Natural killer cell (primary cell): ENCODE measurements at regions not wholly inside any gene's neighbourhood (a gene's known extent, or its start where the extent isn't known, plus 50 kb on each side); places are given as distances from the start of the nearest gene placed in this dataset.

ENCODE experiments used
- ATAC-seq, 3 donors: fragments of 150-1000 bp in 2 of 3; fragments of 200-7000 bp in 1 of 3; cut with Tn5 transposase; 1 replicate in 1 of 3; 2 replicates in 2 of 3; pipeline ENCODE4 v1.10.0; 2021; ENCODE audit warnings: mild to moderate bottlenecking in 2 of 3, moderate library complexity in 2 of 3
- DNase-seq, 2 donors: peaks; one replicate each; pipeline versions ENCODE4 v3.0.0 to v3.0.0-alpha.2; 2013 to 2021; ENCODE audit warnings: mixed read lengths in 1 of 2
- H3K27ac ChIP-seq: one replicate; pipeline ENCODE4 v1.5.1; 2013; ENCODE audit warnings: mild to moderate bottlenecking, low read length
- H3K27me3 ChIP-seq: one replicate; pipeline ENCODE4 v1.6.1; 2013; ENCODE audit warnings: low read length; ENCODE audit not compliant: control insufficient read depth, insufficient read depth
- H3K36me3 ChIP-seq: one replicate; pipeline ENCODE4 v1.6.1; 2013; ENCODE audit warnings: low read length; ENCODE audit not compliant: control insufficient read depth, insufficient read depth
- H3K4me1 ChIP-seq: one replicate; pipeline ENCODE4 v1.6.1; 2013; ENCODE audit warnings: low read length; ENCODE audit not compliant: control insufficient read depth, insufficient read depth
- H3K4me3 ChIP-seq: one replicate; pipeline ENCODE4 v1.5.1; 2013; ENCODE audit warnings: low read length
- H3K9me3 ChIP-seq: one replicate; pipeline ENCODE4 v1.6.1; 2013; ENCODE audit warnings: low read length; ENCODE audit not compliant: control insufficient read depth, insufficient read depth
- H3K27ac Mint-ChIP-seq, 2 donors: one replicate each; pipeline ENCODE4 v1.8.0; 2022; ENCODE audit warnings: mild to moderate bottlenecking in 2 of 2, mixed read lengths in 2 of 2, moderate library complexity in 1 of 2
- H3K27me3 Mint-ChIP-seq, 2 donors: one replicate each; pipeline ENCODE4 v1.8.0; 2022; ENCODE audit warnings: low read depth in 2 of 2, mixed read lengths in 2 of 2
- H3K36me3 Mint-ChIP-seq: one replicate; pipeline ENCODE4 v1.8.0; 2022; ENCODE audit warnings: mixed read lengths
- H3K4me1 Mint-ChIP-seq, 2 donors: one replicate each; pipeline ENCODE4 v1.8.0; 2022; ENCODE audit warnings: mixed read lengths in 2 of 2
- H3K4me3 Mint-ChIP-seq: one replicate; pipeline ENCODE4 v1.8.0; 2022; ENCODE audit warnings: mild to moderate bottlenecking, moderate library complexity, mixed read lengths
- H3K9me3 Mint-ChIP-seq, 2 donors: one replicate each; pipeline ENCODE4 v1.8.0; 2022; ENCODE audit warnings: mixed read lengths in 2 of 2
- WGBS: methylation state at CpG from one replicate; pipeline ENCODE4 v1.1.7; 2013; ENCODE audit warnings: missing lambda C conversion rate; ENCODE audit not compliant: insufficient coverage; 5-methylcytosine and 5-hydroxymethylcytosine counted together
- intact Hi-C: fragments of 100-400 bp; cut with micrococcal nuclease; formaldehyde crosslinking; loops from one replicate; pipeline ENCODE4 v1.14.2; 2022
- TF ChIP-seq, protein P1 (sequence below): fragments of 200-600 bp; IDR thresholded peaks from one replicate; pipeline ENCODE4 v1.8.0; 2022; ENCODE audit warnings: antibody characterized with exemption

DNA sequence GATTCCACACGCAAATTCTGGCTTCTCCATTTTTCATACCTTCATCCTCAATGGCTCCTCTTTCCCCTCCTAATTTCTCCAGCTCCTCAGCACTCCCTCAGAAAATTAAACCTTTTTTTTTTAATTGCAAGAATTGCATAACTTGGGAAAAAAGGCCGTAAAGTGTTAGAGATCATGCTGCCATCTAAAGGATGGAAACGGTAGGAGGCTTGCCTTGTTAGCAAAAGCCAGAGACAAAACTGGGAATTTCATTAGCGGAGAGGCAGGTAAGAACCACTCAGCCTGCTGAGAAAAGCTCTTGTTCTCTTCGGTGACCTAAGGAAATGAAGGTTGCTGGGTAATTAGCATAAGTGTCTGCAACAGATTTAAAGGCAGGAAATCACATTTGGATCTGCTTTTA lies 204.3 kb downstream of the AEBP2 start:
- Mint-ChIP-seq H3K4me1 (peaks cover 0 to 7% of the 10 kb centered on the region in 2 donors), H3K4me3 (no peak overlapping the region), H3K27ac (no peak overlapping the region), H3K9me3 (peaks cover 3% of the 10 kb centered on the region in 2 donors), H3K27me3 (no peaks in the 10 kb centered on the region), H3K36me3 (peaks cover 10% of the 10 kb centered on the region)
- Histone ChIP-seq H3K27ac (no peak overlapping the region), H3K4me1 (no peaks in the 10 kb centered on the region), H3K9me3 (no peaks in the 10 kb centered on the region), H3K36me3 (no peaks in the 10 kb centered on the region), H3K27me3 (no peaks in the 10 kb centered on the region), H3K4me3 (no peak overlapping the region)
- DNase-seq (no peak), ATAC-seq (no peak)
- TF ChIP-seq, protein P1, sequence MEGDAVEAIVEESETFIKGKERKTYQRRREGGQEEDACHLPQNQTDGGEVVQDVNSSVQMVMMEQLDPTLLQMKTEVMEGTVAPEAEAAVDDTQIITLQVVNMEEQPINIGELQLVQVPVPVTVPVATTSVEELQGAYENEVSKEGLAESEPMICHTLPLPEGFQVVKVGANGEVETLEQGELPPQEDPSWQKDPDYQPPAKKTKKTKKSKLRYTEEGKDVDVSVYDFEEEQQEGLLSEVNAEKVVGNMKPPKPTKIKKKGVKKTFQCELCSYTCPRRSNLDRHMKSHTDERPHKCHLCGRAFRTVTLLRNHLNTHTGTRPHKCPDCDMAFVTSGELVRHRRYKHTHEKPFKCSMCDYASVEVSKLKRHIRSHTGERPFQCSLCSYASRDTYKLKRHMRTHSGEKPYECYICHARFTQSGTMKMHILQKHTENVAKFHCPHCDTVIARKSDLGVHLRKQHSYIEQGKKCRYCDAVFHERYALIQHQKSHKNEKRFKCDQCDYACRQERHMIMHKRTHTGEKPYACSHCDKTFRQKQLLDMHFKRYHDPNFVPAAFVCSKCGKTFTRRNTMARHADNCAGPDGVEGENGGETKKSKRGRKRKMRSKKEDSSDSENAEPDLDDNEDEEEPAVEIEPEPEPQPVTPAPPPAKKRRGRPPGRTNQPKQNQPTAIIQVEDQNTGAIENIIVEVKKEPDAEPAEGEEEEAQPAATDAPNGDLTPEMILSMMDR: no peak
- 42% methylated on average over 4 of the region's 5 CpGs for WGBS
- intact Hi-C loops: no loop called here

DNA sequence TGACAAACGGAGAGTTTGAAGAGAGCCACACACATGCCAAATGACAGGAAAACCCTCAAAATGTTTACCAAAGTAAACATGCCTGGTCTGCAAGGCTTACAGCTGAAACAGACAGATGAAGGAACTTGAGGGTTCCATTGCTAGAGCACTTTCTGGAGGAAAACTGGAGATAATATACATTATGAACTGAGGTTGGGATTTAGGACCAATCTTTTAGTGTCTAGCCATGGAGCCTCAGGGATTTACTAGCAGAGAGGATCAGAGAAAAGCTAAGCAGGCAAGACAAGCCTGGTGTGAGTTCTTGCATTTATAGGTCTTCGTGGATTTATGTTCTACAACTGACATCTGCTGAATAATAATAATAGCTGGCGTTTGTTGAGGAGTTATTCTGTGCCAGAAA lies 205.3 kb downstream of the AEBP2 start:
- H3K27ac ChIP-seq: no peak overlapping the region
- no peak overlapping the region for H3K4me3 Mint-ChIP-seq
- H3K27ac Mint-ChIP-seq: no peak overlapping the region
- H3K36me3 Mint-ChIP-seq: peaks cover 10% of the 10 kb centered on the region
- peaks cover 0 to 7% of the 10 kb centered on the region in 2 donors for H3K4me1 Mint-ChIP-seq
- no peak for ATAC-seq
- TF ChIP-seq, protein P1: no peak
- no peaks in the 10 kb centered on the region for H3K27me3 Mint-ChIP-seq
- no peaks in the 10 kb centered on the region for H3K4me1 ChIP-seq
- whole genome bisulfite sequencing: 89% methylated on average over 2 of the region's 3 CpGs
- DNase-seq: no peak
- H3K9me3 Mint-ChIP-seq: peaks cover 3% of the 10 kb centered on the region in 2 donors
- H3K4me3 ChIP-seq: no peak overlapping the region
- intact Hi-C loops: no loop called here
- H3K9me3 ChIP-seq: no peaks in the 10 kb centered on the region
- H3K36me3 ChIP-seq: no peaks in the 10 kb centered on the region
- H3K27me3 ChIP-seq: no peaks in the 10 kb centered on the region

GRCh38 chr12:19645823-19646222 lies 206.5 kb downstream of the AEBP2 start:
- H3K27me3 Mint-ChIP-seq: no peaks in the 10 kb centered on the region

GRCh38 chr12:19646599-19646998 lies 207.3 kb downstream of the AEBP2 start:
- TF ChIP-seq, protein P1: no peak
- Mint-ChIP-seq H3K27ac (no peak overlapping the region), H3K4me3 (no peak overlapping the region), H3K4me1 (peaks cover 0 to 7% of the 10 kb centered on the region in 2 donors), H3K36me3 (peaks cover 10% of the 10 kb centered on the region), H3K9me3 (peaks cover 3% of the 10 kb centered on the region in 2 donors), H3K27me3 (no peaks in the 10 kb centered on the region)
- 82% methylated on average over 1 of the region's 1 CpG for WGBS
- no peaks in the 10 kb centered on the region for H3K9me3 ChIP-seq
- intact Hi-C loops: no loop called here
- H3K27ac ChIP-seq: no peak overlapping the region
- H3K36me3 ChIP-seq: no peaks in the 10 kb centered on the region
- no peaks in the 10 kb centered on the region for H3K4me1 ChIP-seq
- H3K4me3 ChIP-seq: no peak overlapping the region
- no peaks in the 10 kb centered on the region for H3K27me3 ChIP-seq
- ATAC-seq (no peak), DNase-seq (no peak)

More at GRCh38 chr12:19645823-19646222, 206.5 kb downstream of the AEBP2 start:
- no peaks in the 10 kb centered on the region for H3K9me3 ChIP-seq
- no peak overlapping the region for H3K27ac ChIP-seq
- Mint-ChIP-seq H3K4me3 (no peak overlapping the region), H3K27ac (no peak overlapping the region), H3K36me3 (peaks cover 10% of the 10 kb centered on the region), H3K4me1 (peaks cover 0 to 7% of the 10 kb centered on the region in 2 donors), H3K9me3 (peaks cover 3% of the 10 kb centered on the region in 2 donors)
- DNase-seq: no peak
- intact Hi-C loops: no loop called here
- H3K36me3 ChIP-seq: no peaks in the 10 kb centered on the region
- ATAC-seq: no peak
- TF ChIP-seq, protein P1: no peak
- H3K4me1 ChIP-seq: no peaks in the 10 kb centered on the region
- H3K4me3 ChIP-seq: no peak overlapping the region
- no peaks in the 10 kb centered on the region for H3K27me3 ChIP-seq
